NCI-H128 (cell line): ENCODE measurements at regions not wholly inside any gene's neighbourhood (a gene's known extent, or its start where the extent isn't known, plus 50 kb on each side); places are given as distances from the start of the nearest gene placed in this dataset.

ENCODE experiments used
- DNase-seq: peaks from one replicate; lab custom pipeline; 2025; ENCODE audit not compliant: unreplicated experiment; lab: John Stamatoyannopoulos, UW

DNA sequence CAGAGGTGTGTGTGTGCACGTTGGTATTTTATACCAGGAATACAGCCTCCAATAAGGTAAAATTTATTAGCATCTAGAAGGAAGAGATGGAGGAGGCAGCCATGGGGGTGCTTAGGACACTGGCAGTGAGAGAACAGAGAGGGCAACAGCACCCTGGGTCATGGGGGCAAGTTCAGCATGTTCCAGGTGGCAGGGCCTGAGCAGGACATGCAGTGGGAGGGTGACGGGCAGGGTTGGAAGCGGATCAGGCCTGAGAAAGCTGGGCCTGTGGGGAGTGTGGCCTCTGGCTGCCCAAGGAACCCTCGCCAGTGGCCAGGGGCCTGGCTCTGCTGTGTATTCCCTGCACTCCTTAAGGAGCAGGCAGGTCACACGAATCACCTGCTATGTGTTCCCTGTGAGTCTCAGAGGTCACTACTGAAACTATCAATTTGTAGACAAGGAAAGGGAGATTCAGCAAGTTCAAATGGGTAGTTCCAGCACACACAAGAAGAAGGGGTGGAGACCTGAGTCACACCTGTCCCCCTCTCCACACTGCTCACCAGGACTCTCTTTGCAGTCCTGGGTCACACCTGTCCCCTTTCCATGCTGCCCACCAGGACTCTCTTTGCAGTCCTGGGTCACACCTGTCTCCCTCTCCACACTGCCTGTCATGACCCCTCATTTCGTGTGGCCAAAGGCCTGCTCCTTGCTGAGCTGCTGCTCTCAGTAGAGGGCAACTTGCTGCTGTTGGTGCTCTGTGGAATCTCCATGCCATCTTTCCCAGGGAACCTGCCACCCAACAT, 463.9 kb upstream of the HS6ST1 start:
- no peak for DNase-seq

DNA sequence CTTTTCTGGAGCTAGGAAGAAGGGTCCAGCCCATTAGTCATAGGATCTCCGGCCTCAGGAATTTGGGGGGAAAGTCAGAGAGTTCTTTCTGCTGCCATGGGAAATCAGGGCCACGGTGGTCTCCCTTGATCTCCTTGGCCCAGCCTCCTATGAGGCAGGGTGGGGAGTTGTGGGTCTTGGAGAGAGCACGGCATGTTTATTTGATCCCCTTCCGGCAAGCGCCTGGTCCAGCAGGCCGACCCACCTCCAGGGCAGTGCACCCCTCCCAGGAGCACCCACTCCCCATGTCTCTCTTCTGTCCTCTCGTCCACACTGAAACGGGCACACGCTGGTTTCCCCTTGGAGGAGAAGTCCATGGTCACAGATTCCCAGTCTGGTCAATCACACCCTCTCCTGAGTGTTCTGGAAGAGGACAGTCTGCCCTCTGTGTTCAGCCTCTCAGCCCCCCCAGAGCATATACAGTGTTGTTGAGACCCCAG, 464.6 kb upstream of the HS6ST1 start:
- DNase-seq: no peak

DNA sequence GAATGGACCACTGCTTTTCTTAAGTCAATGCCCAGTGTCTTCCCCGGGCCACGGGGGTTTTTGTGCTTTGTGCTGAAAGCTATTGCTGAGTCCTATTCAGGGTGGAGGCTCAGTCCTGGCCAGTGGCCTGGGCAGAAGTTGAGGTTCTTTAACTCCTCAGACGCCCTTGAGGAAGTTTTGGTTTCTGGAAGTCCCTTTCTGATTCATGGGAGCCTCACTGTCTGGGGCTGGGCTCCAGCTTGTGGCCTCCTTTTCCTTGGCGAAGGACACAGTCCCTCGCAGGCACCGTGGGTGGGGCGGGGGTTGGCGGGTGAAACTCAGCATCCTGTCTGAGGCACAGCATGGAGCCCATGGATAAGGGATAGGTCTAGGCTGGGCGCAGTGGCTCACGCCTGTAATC, 465.2 kb upstream of the HS6ST1 start:
- DNase-seq: no peak

DNA sequence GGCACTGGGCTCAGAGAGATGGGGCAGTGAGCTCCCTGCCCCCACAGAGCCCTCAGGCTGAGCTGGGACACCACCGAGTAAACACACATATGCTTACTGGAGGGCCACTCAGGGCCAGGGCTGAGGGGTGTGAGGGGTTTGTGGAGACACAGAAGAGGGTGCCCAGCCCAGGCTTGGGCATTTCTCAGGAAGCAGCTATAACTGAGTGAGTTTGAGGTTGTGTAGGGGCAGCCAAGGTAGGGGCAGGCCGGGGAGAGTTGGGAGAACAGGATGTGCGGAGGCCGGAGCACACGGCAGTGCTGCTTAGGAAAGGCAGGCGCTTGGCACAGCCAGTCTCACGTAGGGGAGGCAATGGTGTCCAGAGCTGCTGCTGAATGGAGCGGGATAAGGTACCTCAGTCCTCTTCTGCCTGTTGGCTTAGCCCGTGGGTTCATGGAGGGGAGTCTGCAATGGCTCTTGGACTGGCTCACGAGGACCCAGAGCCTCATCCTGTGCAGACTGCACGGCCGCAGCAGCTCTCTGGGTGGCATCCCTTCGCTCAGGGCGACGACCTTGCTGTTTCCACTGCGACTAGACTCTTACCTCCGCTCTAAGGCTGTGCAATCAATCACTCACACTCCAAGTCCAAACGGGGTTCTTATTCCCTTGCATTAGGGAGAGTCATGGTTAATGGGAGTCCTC, 466.1 kb upstream of the HS6ST1 start:
- DNase-seq: no peak

DNA sequence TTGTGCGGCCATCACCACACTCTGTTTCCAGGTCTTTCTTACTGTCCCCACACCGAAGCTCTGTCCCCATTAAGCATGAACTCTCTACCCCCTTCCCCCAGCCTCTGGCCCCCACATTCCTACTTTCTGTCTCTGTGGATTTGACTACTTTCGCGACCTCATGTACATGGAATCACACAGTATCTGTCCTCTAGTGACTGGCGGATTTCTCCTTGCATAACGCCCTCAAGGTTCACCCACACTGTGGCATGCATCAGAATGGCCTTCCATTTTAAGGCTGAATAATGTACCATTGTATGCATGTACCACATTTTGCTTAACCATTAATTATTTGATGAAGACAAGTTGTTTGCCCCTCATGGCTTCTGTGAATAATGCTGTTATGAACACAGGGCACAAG, 467.6 kb upstream of the HS6ST1 start:
- no peak for DNase-seq

DNA sequence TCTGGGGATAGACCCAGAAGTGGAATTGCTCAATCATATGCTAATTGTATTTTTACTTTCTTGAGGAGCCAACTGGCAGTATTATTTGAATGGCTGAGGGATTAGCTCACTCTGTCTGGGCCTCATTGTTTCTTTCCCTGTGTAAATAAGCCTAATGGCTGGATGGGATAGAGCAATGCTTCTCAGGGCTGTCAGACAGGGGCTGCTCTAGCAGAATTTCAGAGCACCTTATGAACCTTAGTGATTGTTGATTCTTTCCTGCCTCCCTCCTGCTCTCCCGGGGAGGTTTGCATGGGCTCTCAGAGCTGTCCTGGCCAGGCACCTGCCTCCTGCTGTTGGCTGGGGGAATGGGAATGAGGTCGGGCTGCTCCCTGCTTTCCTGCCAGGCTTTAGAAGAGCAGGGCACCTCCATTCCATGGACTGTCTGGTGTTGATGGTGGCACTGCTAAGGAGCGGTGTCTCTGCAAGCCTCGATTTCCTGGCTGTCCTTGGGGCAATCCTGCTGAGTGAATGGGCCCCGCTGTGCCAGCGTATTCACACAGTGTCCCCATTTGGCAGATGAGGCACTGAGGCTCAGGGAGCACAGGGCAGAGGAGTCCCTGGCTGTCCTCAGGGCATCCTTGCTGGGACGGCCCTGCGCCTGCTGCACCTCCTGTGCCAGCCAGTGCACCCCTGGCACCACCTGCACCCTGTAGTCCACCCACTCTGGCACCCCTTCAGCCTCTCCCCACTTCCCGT, 468.2 kb upstream of the HS6ST1 start:
- no peak for DNase-seq

DNA sequence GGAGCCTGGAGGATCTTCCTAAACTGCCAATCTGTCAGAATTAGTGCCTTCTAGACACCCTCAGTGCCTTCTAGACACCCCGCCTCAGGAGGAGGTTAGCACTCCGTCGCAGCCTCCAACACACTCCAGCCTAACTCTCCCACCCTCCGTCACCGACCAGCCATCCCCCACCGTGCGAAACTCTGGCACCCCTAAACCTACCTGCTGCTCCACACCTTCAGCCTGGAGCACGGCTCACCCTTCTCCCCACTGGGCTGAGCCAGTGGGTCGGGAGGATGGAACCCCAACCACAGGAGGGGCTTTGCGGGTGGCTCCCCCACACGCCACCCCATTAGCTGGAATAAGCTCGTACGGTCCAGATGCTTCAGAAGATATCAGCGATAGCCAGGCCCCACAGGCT, 468.9 kb upstream of the HS6ST1 start:
- no peak for DNase-seq

DNA sequence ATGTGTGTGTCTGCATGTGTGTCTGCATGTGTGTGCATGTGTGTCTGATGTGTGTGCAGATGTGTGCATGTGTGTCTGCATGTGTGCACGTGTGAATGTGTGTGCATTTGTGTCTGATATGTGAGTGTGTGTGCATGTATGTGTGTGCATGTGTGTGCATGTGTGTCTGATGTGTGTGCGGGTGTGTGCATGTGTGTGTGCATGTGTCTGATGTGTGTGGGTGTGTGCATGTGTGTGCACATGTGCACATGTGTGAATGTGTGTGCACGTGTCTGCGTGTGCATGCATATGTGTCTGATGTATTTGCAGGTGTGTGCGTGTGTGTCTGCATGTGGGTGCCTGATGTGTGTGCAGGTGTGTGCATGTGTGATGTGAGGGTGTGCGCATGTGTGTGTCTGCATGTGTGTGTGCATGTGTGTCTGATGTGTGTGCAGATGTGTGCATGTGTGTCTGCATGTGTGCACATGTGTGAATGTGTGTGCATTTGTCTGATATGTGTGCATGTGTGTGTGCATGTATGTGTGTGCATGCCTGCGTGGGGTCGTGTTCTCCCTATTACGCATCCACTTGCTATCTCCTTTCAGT, 470.1 kb upstream of the HS6ST1 start:
- DNase-seq: no peak

DNA sequence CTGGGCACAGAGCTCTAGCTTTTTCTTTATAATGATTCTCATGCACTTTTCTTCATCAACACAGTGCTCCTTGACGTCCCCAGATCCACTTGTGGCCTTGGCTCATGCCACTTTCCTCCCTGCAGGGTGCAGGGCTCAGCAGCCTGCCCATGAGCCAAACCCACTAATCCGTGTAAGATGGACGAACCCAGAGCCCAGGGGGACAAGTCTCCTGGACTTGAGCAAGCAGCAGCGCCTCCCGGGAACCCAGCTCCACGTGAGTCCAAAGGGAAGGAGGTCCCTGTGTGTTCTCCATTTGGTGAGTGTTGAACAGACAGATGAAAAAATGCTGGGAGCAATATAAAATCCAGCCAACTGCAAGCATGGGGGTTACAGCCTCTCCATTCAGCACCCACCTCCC, 470.6 kb upstream of the HS6ST1 start:
- DNase-seq: no peak

DNA sequence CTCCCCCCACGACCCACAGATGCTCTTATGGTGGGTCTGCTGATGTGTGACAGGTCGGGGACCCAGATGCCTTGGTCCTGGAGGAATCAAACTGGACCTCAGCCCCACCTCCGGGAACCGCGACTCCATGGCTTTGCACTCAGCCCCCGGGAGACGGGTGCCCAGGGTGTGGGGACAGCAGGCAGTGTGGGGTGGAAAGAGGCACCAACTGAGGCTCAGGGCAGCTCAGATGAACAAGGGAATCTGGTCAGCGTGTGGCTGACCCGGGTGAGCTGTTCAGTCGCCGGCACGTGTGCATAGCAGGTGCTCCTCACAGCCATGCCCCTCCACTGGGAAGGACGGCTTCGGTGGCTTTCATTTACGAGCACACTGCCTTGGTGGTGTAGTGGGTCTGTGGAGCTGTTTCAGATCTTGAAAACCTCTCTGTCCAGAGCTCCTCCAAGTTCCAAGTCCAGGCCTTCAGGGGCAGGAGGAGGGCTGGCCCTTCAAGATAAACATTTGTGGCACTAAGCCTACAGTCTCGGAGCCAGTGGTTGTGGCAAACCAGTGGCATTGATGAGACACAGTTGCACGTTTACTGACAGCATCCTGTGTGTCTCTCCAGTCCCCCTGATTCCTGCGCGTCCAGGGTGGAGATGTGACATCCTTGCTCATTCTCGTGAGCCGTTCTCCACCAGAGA, 471.2 kb upstream of the HS6ST1 start:
- no peak for DNase-seq

DNA sequence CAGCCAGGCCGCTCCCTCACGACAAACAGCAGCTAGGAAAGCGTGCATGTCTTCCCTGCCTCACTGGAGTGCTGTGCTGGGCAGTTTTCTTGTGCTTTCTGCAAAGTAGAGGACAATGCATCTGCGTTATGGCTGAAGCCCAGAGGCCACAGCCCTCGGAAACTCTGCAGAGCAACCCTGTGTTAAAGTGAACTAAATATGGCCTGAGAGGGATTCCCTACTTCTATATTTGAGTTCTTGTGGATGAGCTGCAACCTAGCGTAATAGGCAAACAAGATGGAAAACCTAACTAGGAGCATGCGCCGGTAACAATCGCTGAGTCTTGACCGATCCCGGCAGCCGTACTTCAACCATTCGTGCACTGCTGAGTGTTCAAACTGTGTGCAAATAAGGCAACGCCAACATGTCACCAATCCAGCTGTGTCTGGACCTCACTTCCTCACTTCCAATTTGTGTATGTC, 471.9 kb upstream of the HS6ST1 start:
- DNase-seq: no peak

DNA sequence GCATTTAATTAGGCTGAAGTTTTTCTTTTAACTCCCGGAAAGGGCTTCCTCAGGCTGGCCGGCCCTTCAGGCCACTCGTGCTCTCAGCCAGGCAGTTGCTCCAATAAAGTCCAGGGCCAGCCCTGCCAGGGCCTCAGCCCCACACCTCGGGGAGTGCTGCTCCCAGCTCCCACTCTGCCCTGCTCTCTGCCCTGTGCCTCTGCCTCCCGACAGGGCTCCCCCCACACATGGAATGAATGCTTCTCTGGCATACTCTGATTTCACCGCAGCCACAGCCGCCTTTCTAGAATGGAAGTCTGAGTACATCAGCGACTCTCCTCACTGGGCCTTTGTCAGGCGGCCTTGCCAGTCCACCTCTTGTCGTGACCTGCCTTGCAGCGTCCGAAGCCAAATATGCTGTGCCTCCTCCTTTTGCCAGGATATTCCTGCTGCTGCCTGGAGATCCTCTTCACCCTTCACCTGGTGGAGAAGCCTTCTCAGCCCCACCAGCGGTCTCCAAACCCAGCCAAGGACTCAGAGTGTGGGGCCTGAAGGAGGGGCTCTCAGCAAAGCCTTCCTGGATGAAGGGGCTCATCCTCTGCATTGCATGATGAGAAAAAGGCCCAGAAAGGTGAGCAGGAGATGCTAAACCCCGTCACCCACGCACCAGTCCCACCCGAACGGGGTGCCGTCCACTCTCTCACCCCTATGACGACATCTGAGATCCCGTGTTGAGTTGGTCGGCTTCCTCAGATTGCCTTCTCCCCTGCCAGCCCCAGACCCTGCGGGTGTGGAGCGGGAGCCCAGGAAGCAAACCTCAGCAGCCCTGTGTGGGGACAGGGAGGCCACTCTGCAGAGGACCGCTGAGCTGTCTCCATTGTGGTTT, 472.7 kb upstream of the HS6ST1 start:
- no peak for DNase-seq

DNA sequence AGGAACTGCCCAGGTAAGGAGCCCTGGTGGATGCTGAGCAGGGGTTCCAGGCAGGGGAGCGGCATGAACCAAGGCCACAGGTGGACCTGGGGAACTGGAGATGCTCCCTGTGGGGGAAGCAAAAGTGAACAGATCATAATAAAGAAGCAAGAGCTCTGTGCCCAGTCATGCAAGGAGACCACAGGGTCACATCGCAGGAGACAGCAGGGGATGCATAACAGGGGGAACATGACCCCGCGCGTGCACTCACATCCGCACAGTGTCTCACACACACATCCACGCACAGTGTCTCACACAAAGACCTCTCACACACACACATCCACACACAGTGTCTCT, 473.3 kb upstream of the HS6ST1 start:
- no peak for DNase-seq

DNA sequence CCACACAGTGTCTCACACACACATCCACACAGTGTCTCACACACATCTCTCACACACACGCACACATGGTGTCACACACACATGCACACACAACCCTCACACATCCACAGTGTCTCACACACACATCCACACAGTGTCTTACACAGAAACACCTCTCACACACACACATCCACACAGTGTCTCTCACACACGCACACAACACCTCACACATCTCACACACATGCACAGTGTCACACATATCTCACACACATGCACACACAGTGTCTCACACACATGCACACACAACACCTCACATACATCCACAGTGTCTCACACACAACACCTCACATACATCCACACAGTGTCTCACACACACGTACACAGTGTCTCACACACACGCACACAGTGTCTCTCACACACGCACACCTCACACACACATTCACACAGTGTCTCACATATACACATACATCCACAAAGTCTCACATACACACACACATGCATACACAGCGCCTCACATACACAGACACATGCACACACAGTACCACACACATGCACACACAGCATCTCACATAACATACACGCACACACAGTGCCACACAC, 473.9 kb upstream of the HS6ST1 start:
- DNase-seq: no peak

DNA sequence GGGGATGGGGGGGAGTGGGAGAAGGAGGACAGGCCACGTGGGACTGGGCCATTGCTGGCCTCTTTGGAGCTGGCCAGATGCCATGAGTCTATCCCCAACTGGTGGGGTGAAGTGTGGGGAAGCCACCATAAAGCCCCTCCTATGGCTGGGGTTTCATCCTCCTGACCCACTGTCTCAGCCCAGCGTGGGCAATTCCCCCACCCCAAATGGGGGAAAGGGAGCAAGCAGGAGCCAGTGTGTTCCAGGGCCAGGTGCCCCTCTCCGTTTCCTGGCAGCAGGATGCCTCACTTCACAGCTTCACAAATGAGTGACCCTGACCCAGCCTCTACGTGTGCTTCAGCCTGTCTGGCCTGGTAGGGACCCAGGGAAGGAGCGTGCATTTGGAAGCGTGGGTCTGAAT, 474.7 kb upstream of the HS6ST1 start:
- no peak for DNase-seq

DNA sequence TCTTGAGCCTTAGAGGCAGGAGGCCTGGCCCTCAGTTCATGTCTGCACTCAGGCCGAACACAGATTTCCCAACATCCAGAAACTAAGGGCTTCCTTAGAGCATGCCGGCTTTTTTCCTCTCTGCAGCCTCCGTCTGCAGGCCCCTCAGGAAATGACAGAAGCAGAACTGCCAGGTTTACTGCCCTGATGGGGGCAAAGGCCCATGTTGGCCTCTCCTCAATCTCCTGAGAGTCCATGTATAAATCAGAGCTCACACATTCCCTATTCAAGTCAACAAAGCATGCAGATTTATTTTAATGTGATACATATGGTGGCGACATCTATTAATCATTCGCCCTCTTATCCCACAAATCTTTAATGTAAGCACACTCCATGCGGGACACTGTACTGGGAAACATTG, 475.6 kb upstream of the HS6ST1 start:
- no peak for DNase-seq

DNA sequence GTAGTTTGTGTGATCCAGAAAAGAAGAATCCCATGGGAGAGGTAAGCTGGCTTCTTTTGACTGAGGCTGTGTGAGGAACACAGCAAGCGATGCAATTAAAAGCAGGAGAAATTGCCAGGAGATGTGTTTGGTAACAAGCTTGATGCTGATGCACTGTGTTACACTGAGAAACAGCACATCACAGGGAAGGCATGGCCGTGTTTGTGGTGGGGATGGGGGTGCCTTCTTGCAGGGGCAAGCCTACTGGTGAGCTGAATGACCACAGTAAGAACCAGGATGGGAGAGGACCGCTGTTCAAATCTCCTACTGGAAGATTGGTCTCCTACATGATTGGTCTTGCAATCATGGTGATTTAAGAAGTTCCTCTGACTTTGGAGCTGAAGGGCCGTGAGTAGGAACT, 477.7 kb upstream of the HS6ST1 start:
- no peak for DNase-seq

DNA sequence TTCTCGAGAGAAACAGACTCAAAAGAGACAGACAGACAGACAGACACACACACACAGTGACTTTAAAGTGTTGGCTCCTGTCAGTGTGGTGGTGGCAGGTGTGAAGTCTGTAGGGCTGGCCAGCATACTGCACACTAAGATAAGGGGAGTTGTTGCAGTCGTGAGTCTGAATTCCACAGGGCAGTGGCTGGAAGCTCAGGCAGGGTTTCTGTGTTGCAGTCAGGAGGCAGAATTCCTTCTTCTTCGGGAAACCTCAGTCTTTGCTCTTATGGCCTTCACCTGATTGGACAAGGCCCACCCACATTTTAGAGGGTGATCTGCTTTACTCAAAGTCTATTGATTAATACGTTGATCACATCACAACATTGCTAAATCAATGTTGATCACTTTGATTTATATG, 478.4 kb upstream of the HS6ST1 start:
- DNase-seq: no peak

DNA sequence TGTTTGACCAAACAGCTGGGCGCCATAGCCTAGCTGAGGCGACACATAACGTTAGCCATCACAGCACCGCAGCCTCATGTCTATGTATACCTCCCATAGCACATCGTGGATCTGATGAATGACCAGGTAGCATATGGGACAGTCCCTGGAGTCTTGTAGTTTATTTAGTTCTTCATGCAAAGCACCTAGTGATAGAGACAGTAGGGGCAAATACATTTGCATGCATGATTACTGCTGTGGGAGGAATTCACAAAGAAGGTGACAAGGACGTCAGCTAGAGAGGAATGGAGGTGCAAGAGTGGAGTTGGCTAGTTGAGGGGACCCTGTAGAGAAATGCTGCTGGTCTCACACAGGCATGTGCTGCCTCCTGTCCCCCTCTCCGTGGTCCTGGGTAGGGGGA, 478.9 kb upstream of the HS6ST1 start:
- no peak for DNase-seq

DNA sequence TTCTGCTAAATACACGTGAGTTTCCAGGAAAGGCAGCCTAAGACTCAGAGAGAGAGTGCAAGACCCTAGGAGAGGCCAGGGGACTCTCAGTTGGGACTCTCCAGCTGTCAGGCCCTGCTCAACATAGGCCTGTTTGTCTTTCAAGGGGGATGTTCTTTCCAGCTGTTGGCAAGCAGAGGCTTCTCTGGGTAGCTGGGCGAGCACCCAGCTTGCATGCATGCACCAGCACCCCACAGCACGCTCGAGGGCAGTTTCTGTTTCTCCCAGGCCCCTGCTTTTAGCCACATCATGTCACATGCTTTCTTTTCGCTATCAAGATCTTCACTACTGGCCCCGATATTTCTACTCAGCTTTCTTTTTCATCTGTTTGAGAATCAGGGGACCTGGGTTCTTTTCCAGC, 479.3 kb upstream of the HS6ST1 start:
- DNase-seq: no peak
